H1 (cell line): ENCODE measurements at regions not wholly inside any gene's neighbourhood (a gene's known extent, or its start where the extent isn't known, plus 50 kb on each side); places are given as distances from the start of the nearest gene placed in this dataset.

Source experiments
- CTCF ChIA-PET: fragments of 300-600 bp; sonication (Branson Sonifier 250); formaldehyde crosslinking; loops from one replicate; lab custom pipeline; 2021; ENCODE audit not compliant: partially characterized antibody; lab: Charles Lee
- POLR2A ChIA-PET: fragments of 300-600 bp; sonication (Branson Sonifier 250); formaldehyde crosslinking; loops from one replicate; lab custom pipeline; 2021; ENCODE audit warnings: inconsistent platforms; ENCODE audit not compliant: partially characterized antibody; lab: Charles Lee
- DNase-seq, 2 experiments: peaks; one replicate each; pipeline versions ENCODE4 v3.0.0 to v3.0.0-alpha.2; 2010 to 2022; ENCODE audit warnings: low spot score in 2 of 2, low read depth in 1 of 2, mixed read lengths in 1 of 2
- FAIRE-seq: peaks from 2 replicates; lab custom pipeline; 2011; peaks lifted over from hg19 to GRCh38; lab: Jason Lieb, UNC
- H2AFZ ChIP-seq: 2 replicates; pipeline ENCODE4 v1.8.1; 2012; ENCODE audit warnings: low read length, inconsistent platforms
- H2AK5ac ChIP-seq: 2 replicates; pipeline ENCODE4 v1.6.1; 2013; ENCODE audit warnings: low read depth, low read length
- H2BK120ac ChIP-seq: replicated peaks from 2 replicates; pipeline ENCODE3; 2013; ENCODE audit warnings: low read depth, low read length, inconsistent platforms
- H2BK12ac ChIP-seq: 2 replicates; pipeline ENCODE4 v1.6.1; 2013; ENCODE audit warnings: low read depth, low read length
- H2BK15ac ChIP-seq: 2 replicates; pipeline ENCODE4 v1.6.1; 2013; ENCODE audit warnings: low read length
- H2BK20ac ChIP-seq: 2 replicates; pipeline ENCODE4 v1.6.1; 2013; ENCODE audit warnings: low read length
- H2BK5ac ChIP-seq: 2 replicates; pipeline ENCODE4 v1.6.1; 2013; ENCODE audit warnings: low read depth, low read length
- H3K14ac ChIP-seq: 2 replicates; pipeline ENCODE4 v1.6.1; 2013; ENCODE audit warnings: inconsistent platforms; ENCODE audit not compliant: insufficient read length
- H3K18ac ChIP-seq: 2 replicates; pipeline ENCODE4 v1.6.1; 2013; ENCODE audit warnings: low read length; ENCODE audit errors: extremely low read depth
- H3K23ac ChIP-seq: 2 replicates; pipeline ENCODE4 v1.6.1; 2013; ENCODE audit warnings: inconsistent platforms; ENCODE audit not compliant: insufficient read length
- H3K23me2 ChIP-seq: 2 replicates; pipeline ENCODE4 v1.6.1; 2013; ENCODE audit warnings: low read depth, low read length
- H3K27ac ChIP-seq: 2 replicates; pipeline ENCODE4 v1.6.1; 2011; ENCODE audit warnings: low read depth, low read length, inconsistent platforms
- H3K27me3 ChIP-seq, 4 experiments: replicated peaks in 1 of 4; 1 replicate in 1 of 4; 2 replicates in 3 of 4; pipeline versions ENCODE4 v1.6.1 to v1.8.1; 2011 to 2013; ENCODE audit warnings: low read length in 3 of 4, mild to moderate bottlenecking in 3 of 4, inconsistent platforms in 2 of 4, mixed read lengths in 2 of 4, moderate library complexity in 1 of 4; ENCODE audit not compliant: control insufficient read depth in 3 of 4, insufficient read depth in 3 of 4; ENCODE audit errors: extremely low read depth in 1 of 4
- H3K36me3 ChIP-seq, 4 experiments: 2 replicates each; pipeline versions ENCODE4 v1.6.1 to v1.8.1; 2011 to 2013; ENCODE audit warnings: mild to moderate bottlenecking in 4 of 4, low read length in 3 of 4, moderate library complexity in 2 of 4, control low read depth in 1 of 4, inconsistent platforms in 1 of 4; ENCODE audit not compliant: insufficient read depth in 4 of 4, control insufficient read depth in 2 of 4
- H3K4ac ChIP-seq: replicated peaks from 2 replicates; pipeline ENCODE3; 2013; ENCODE audit warnings: low read length, low read depth, mixed read lengths, inconsistent platforms; ENCODE audit not compliant: insufficient read length
- H3K4me1 ChIP-seq, 4 experiments: replicated peaks in 1 of 4; 1 replicate in 1 of 4; 2 replicates in 3 of 4; pipeline versions ENCODE4 v1.6.1 to v1.8.1; 2011 to 2013; ENCODE audit warnings: low read length in 3 of 4, inconsistent platforms in 2 of 4, mixed read lengths in 1 of 4; ENCODE audit not compliant: insufficient read depth in 4 of 4, control insufficient read depth in 3 of 4
- H3K4me2 ChIP-seq, 2 experiments: 2 replicates each; pipeline versions ENCODE4 v1.6.1 to v1.8.1; 2011 to 2013; ENCODE audit warnings: low read depth in 2 of 2, low read length in 2 of 2, control low read depth in 1 of 2, inconsistent platforms in 1 of 2, mild to moderate bottlenecking in 1 of 2; ENCODE audit not compliant: insufficient read depth in 1 of 2
- H3K4me3 ChIP-seq, 4 experiments: fragments of 200-600, 300-600 bp in 1 of 4; sonication (generic), shearing (Covaris generic), sonication (Bioruptor Twin) in 1 of 4; 2 replicates each; pipeline versions ENCODE4 v1.5.1 to v1.8.1; 2011 to 2016; ENCODE audit warnings: low read length in 4 of 4, low read depth in 3 of 4, control low read depth in 2 of 4, inconsistent platforms in 2 of 4, mild to moderate bottlenecking in 2 of 4, mixed read lengths in 1 of 4, moderate library complexity in 1 of 4; ENCODE audit not compliant: insufficient read depth in 2 of 4; ENCODE audit errors: extremely low read depth in 1 of 4
- H3K56ac ChIP-seq: replicated peaks from 2 replicates; pipeline ENCODE3; 2013; ENCODE audit warnings: low read depth, mild to moderate bottlenecking, mixed read lengths, low read length, inconsistent platforms; ENCODE audit not compliant: insufficient read length
- H3K79me1 ChIP-seq: 2 replicates; pipeline ENCODE4 v1.6.1; 2013; ENCODE audit warnings: low read depth, low read length, control low read depth
- H3K79me2 ChIP-seq, 2 experiments: 2 replicates each; pipeline versions ENCODE4 v1.6.1 to v1.8.1; 2012 to 2013; ENCODE audit warnings: low read length in 2 of 2, mild to moderate bottlenecking in 2 of 2, inconsistent platforms in 1 of 2; ENCODE audit not compliant: insufficient read depth in 2 of 2, control insufficient read depth in 1 of 2
- H3K9ac ChIP-seq, 4 experiments: replicated peaks in 1 of 4; 1 replicate in 1 of 4; 2 replicates in 3 of 4; pipeline versions ENCODE4 v1.6.1 to v1.8.1; 2011 to 2013; ENCODE audit warnings: low read depth in 3 of 4, low read length in 3 of 4, control low read depth in 2 of 4, mild to moderate bottlenecking in 2 of 4, moderate library complexity in 2 of 4, inconsistent platforms in 1 of 4; ENCODE audit errors: extremely low read depth in 1 of 4
- H3K9me3 ChIP-seq, 2 experiments: 2 replicates each; pipeline versions ENCODE4 v1.6.1 to v1.8.1; 2012 to 2013; ENCODE audit warnings: mild to moderate bottlenecking in 2 of 2, moderate library complexity in 2 of 2, control low read depth in 1 of 2, inconsistent platforms in 1 of 2, low read depth in 1 of 2, low read length in 1 of 2, mixed read lengths in 1 of 2; ENCODE audit not compliant: insufficient read depth in 2 of 2
- H4K20me1 ChIP-seq, 2 experiments: replicated peaks in 1 of 2; 2 replicates each; pipeline versions ENCODE3 to v1.8.1; 2011 to 2013; ENCODE audit warnings: inconsistent platforms in 2 of 2, low read length in 2 of 2, mild to moderate bottlenecking in 1 of 2; ENCODE audit not compliant: insufficient read depth in 2 of 2, control insufficient read depth in 1 of 2
- H4K5ac ChIP-seq: 2 replicates; pipeline ENCODE4 v1.6.1; 2013; ENCODE audit warnings: low read length, low read depth, mixed read lengths, inconsistent platforms; ENCODE audit not compliant: insufficient read length
- H4K8ac ChIP-seq: 2 replicates; pipeline ENCODE4 v1.8.0; 2013; ENCODE audit warnings: mild to moderate bottlenecking, moderate library complexity, low read length, inconsistent platforms; ENCODE audit not compliant: insufficient read depth; ENCODE audit errors: extremely low read depth
- H4K91ac ChIP-seq: replicated peaks from 2 replicates; pipeline ENCODE3; 2013; ENCODE audit warnings: low read length, mixed read lengths, inconsistent platforms; ENCODE audit not compliant: insufficient read length
- ASH2L ChIP-seq: fragments of 200-600, 300-600 bp; sonication (generic); IDR thresholded peaks from one replicate; pipeline ENCODE4 v1.7.1; 2017; ENCODE audit warnings: low read length
- BRCA1 ChIP-seq: IDR thresholded peaks from 2 replicates; pipeline ENCODE4 v1.6.1; 2012; ENCODE audit warnings: low read depth, low read length, improper control_type of control experiment
- CBX5 ChIP-seq: fragments of 300-800, 300-1000 bp; sonication (generic); IDR thresholded peaks from 2 replicates; pipeline ENCODE4 v1.7.1; 2016; ENCODE audit warnings: antibody characterized with exemption, low read length, low read depth
- CHD2 ChIP-seq: IDR thresholded peaks from 2 replicates; pipeline ENCODE4 v1.6.1; 2012; ENCODE audit warnings: low read length, improper control_type of control experiment
- EZH2 ChIP-seq: fragments of 200-600 bp; sonication (generic); IDR thresholded peaks from 2 replicates; pipeline ENCODE4 v1.7.1; 2012; ENCODE audit warnings: low read depth, mild to moderate bottlenecking, moderate library complexity, low read length, inconsistent platforms; ENCODE audit not compliant: severe bottlenecking
- JUN ChIP-seq: IDR thresholded peaks from 2 replicates; pipeline ENCODE4 v1.6.1; 2011; ENCODE audit warnings: low read depth, mild to moderate bottlenecking, improper control_type of control experiment, low read length
- POLR2AphosphoS5 ChIP-seq: IDR thresholded peaks from 2 replicates; pipeline ENCODE4 v1.6.1; 2011; ENCODE audit warnings: low read depth, low read length
- RNF2 ChIP-seq: fragments of 200-900, 300-1000 bp; sonication (generic); IDR thresholded peaks from 2 replicates; pipeline ENCODE4 v1.7.1; 2016; ENCODE audit warnings: borderline replicate concordance, low read depth, mild to moderate bottlenecking, antibody characterized with exemption, low read length; ENCODE audit not compliant: poor library complexity, severe bottlenecking; ENCODE audit errors: missing control alignments
- WGBS, 2 experiments: shearing (Covaris generic) in 1 of 2; methylation state at CpG; one replicate each; pipeline versions ENCODE4 v1.1.6 to v1.1.7; 2013 to 2015; ENCODE audit warnings: low lambda C conversion rate in 2 of 2, mixed read lengths in 2 of 2, inconsistent platforms in 1 of 2, low coverage in 1 of 2, missing lambda C conversion rate in 1 of 2; ENCODE audit not compliant: insufficient replicate concordance in 2 of 2, insufficient coverage in 1 of 2, insufficient read length in 1 of 2; ENCODE audit errors: extremely low coverage in 1 of 2, missing lambda C conversion rate in 1 of 2; 5-methylcytosine and 5-hydroxymethylcytosine counted together
- TF ChIP-seq, protein P1 (sequence below): IDR thresholded peaks from 2 replicates; pipeline ENCODE4 v1.6.1; 2011; ENCODE audit warnings: low read length, improper control_type of control experiment

DNA sequence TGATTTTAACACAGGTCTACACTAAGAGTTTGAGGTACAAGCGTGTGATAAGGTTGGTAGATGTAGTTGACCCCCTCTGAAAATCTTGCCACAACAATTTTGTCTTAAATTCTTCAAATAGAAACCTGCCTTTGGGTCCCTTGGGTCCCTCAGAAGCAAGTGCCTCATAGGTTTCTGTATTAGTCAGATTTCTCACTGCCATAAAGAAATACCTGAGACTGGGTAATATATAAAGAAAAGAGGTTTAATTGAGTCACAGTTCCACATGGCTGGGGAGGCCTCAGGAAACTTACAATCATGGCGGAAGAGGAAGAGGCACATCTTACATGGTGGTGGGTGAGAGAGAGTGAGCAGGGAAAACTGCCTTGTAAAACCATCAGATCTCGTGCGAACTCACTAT lies 301.2 kb downstream of the MAP2K6 start:
- Histone ChIP-seq H2BK20ac (no peak overlapping the region), H2BK120ac (no peak overlapping the region), H3K27me3 (no peaks in the 10 kb centered on the region), H2AFZ (no peak overlapping the region), H4K8ac (no peak overlapping the region), H2AK5ac (no peak overlapping the region), H2BK5ac (no peak overlapping the region), H3K4me2 (no peak overlapping the region), H3K4me3 (no peak overlapping the region), H2BK12ac (no peak overlapping the region), H3K56ac (no peak overlapping the region), H3K9me3 (no peaks in the 10 kb centered on the region), H4K91ac (no peak overlapping the region), H3K36me3 (no peaks in the 10 kb centered on the region), H3K18ac (no peak overlapping the region), H3K79me2 (no peaks in the 10 kb centered on the region), H3K14ac (no peak overlapping the region), H3K4ac (no peak overlapping the region), H3K23me2 (no peaks in the 10 kb centered on the region; the same call in 1 of the 2 replicates), H3K4me1 (no peaks in the 10 kb centered on the region), H2BK15ac (no peak overlapping the region), H3K27ac (no peak overlapping the region), H3K23ac (no peak overlapping the region), H4K5ac (no peak overlapping the region), H4K20me1 (no peaks in the 10 kb centered on the region), H3K9ac (no peak overlapping the region), H3K79me1 (no peaks in the 10 kb centered on the region)
- no peak for DNase-seq
- FAIRE-seq = no peak
- CTCF ChIA-PET = interaction anchor here (1.0 to 2.7 kb wide), 2 partner anchors 108 to 109 kb away, joined by 3 to 9 read pairs; no protein-coding TSS in a partner anchor
- POLR2A ChIA-PET = no interaction called here
- 89% methylated on average over 4 of the region's 4 CpGs; no CpG with 5 or more reads in 1 of the 2 experiments for WGBS, 2 experiments
- no peak for TF ChIP-seq ASH2L
- TF ChIP-seq, protein P1, sequence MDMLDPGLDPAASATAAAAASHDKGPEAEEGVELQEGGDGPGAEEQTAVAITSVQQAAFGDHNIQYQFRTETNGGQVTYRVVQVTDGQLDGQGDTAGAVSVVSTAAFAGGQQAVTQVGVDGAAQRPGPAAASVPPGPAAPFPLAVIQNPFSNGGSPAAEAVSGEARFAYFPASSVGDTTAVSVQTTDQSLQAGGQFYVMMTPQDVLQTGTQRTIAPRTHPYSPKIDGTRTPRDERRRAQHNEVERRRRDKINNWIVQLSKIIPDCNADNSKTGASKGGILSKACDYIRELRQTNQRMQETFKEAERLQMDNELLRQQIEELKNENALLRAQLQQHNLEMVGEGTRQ = no peak
- TF ChIP-seq EZH2 = no peak
- no peak for TF ChIP-seq RNF2
- no peak for TF ChIP-seq JUN
- no peak for TF ChIP-seq CHD2
- TF ChIP-seq CBX5 = no peak
- TF ChIP-seq BRCA1 = no peak
- no peak for TF ChIP-seq POLR2AphosphoS5
